Mesothelial cell of epicardium (in vitro differentiated cells): ENCODE measurements at regions not wholly inside any gene's neighbourhood (a gene's known extent, or its start where the extent isn't known, plus 50 kb on each side); places are given as distances from the start of the nearest gene placed in this dataset.
"Not testable (repeated sequence)": the region's sequence is repeated elsewhere in the genome, so short reads cannot be mapped to it uniquely, and the experiment has no call there.

Experiments used
- DNase-seq, 2 experiments: peaks; one replicate each; pipeline ENCODE4 v3.0.0; 2021; ENCODE audit warnings: low spot score in 2 of 2; ENCODE audit not compliant: unreplicated experiment in 2 of 2
- H3K27ac Mint-ChIP-seq: 2 replicates; pipeline ENCODE4 v1.8.0; 2021; ENCODE audit warnings: mixed read lengths
- H3K27me3 Mint-ChIP-seq: 2 replicates; pipeline ENCODE4 v1.8.0; 2021; ENCODE audit warnings: low read depth, mixed read lengths
- H3K36me3 Mint-ChIP-seq: 2 replicates; pipeline ENCODE4 v1.8.0; 2021; ENCODE audit warnings: mixed read lengths
- H3K4me1 Mint-ChIP-seq: 2 replicates; pipeline ENCODE4 v1.8.0; 2021; ENCODE audit warnings: mixed read lengths
- H3K4me3 Mint-ChIP-seq: 2 replicates; pipeline ENCODE4 v1.8.0; 2021; ENCODE audit warnings: mild to moderate bottlenecking, moderate library complexity, mixed read lengths
- H3K9me3 Mint-ChIP-seq: 2 replicates; pipeline ENCODE4 v1.8.0; 2021; ENCODE audit warnings: mixed read lengths
- TF ChIP-seq, protein P1 (sequence below): fragments of 200-600 bp; sonication (generic); IDR thresholded peaks from one replicate; pipeline ENCODE4 v1.5.0; 2021; ENCODE audit warnings: antibody characterized with exemption; ENCODE audit not compliant: unreplicated experiment

DNA sequence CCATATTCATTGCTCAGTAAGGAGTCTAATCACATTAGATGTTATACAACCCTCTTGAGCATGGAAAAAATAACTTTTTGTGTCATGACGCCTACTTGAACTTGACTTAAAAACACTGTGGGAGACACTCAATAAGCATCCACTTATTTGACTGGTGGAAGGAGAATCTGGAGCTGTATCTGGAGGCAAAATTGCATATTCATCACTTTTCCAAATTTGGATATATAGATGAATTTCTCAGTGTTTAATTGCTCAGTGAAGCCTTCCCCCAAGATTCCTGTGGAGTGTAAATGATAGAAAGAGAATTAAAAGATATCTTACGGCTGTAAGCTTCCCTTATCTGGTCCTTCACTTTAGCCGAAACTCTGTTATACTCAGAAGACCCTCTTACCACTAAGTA is 610.7 kb upstream of the ADGRL2 start:
- H3K9me3 Mint-ChIP-seq = peaks cover 7% of the 10 kb centered on the region
- no peaks in the 10 kb centered on the region for H3K27me3 Mint-ChIP-seq
- no peak for DNase-seq
- H3K36me3 Mint-ChIP-seq = peaks cover 3% of the 10 kb centered on the region
- TF ChIP-seq, protein P1, sequence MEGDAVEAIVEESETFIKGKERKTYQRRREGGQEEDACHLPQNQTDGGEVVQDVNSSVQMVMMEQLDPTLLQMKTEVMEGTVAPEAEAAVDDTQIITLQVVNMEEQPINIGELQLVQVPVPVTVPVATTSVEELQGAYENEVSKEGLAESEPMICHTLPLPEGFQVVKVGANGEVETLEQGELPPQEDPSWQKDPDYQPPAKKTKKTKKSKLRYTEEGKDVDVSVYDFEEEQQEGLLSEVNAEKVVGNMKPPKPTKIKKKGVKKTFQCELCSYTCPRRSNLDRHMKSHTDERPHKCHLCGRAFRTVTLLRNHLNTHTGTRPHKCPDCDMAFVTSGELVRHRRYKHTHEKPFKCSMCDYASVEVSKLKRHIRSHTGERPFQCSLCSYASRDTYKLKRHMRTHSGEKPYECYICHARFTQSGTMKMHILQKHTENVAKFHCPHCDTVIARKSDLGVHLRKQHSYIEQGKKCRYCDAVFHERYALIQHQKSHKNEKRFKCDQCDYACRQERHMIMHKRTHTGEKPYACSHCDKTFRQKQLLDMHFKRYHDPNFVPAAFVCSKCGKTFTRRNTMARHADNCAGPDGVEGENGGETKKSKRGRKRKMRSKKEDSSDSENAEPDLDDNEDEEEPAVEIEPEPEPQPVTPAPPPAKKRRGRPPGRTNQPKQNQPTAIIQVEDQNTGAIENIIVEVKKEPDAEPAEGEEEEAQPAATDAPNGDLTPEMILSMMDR = no peak
- H3K4me3 Mint-ChIP-seq = no peak overlapping the region
- H3K4me1 Mint-ChIP-seq = peaks cover 31% of the 10 kb centered on the region
- H3K27ac Mint-ChIP-seq = no peak overlapping the region

GRCh38 chr1:81187635-81188034 is 613.1 kb upstream of the ADGRL2 start:
- Mint-ChIP-seq H3K9me3 (peaks cover 18% of the 10 kb centered on the region), H3K27me3 (no peaks in the 10 kb centered on the region), H3K4me3 (no peak overlapping the region), H3K27ac (no peak overlapping the region), H3K4me1 (peaks cover 23% of the 10 kb centered on the region), H3K36me3 (peaks cover 3% of the 10 kb centered on the region)
- TF ChIP-seq, protein P1 = no peak
- DNase-seq = no peak

GRCh38 chr1:81186261-81186660 is 614.5 kb upstream of the ADGRL2 start:
- Mint-ChIP-seq H3K27ac (no peak overlapping the region), H3K36me3 (peaks cover 8% of the 10 kb centered on the region), H3K27me3 (no peaks in the 10 kb centered on the region), H3K4me3 (no peak overlapping the region), H3K9me3 (peaks cover 25% of the 10 kb centered on the region), H3K4me1 (peaks cover 20% of the 10 kb centered on the region)
- TF ChIP-seq, protein P1 = no peak
- no peak for DNase-seq

- H3K27me3 Mint-ChIP-seq = no peaks in the 10 kb centered on the region
- DNase-seq = no peak
- H3K4me1 Mint-ChIP-seq = peaks cover 18% of the 10 kb centered on the region
- H3K9me3 Mint-ChIP-seq = peaks cover 30% of the 10 kb centered on the region
- peaks cover 5% of the 10 kb centered on the region for H3K36me3 Mint-ChIP-seq
- no peak overlapping the region for H3K27ac Mint-ChIP-seq
- TF ChIP-seq, protein P1 = no peak
- no peak overlapping the region for H3K4me3 Mint-ChIP-seq
These were observed 617.2 kb upstream of the ADGRL2 start for GRCh38 chr1:81183553-81183952.

DNA sequence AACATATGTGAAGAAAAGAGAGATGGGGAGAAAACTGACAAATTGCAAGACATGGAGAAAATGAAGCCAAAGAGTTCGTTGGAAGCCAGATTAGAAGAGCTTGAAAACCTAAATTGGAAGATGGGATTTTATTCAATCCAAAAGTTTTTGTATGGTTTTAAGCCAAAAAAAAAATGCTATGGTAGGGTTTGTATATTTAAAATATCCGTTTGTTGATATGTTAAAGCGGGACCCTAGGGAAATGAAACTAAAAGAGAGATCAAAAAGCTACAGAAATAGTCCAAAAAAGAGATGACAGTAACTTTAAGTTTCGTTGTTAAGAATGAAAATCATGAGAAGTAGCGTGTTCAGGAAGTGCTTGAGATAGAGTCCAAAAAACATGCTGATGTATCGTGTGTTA is 617.7 kb upstream of the ADGRL2 start:
- Mint-ChIP-seq H3K27me3 (no peaks in the 10 kb centered on the region), H3K4me1 (peaks cover 15% of the 10 kb centered on the region), H3K4me3 (no peak overlapping the region), H3K27ac (no peak overlapping the region), H3K36me3 (peaks cover 5% of the 10 kb centered on the region), H3K9me3 (peaks cover 30% of the 10 kb centered on the region)
- TF ChIP-seq, protein P1 = no peak
- no peak for DNase-seq

DNA sequence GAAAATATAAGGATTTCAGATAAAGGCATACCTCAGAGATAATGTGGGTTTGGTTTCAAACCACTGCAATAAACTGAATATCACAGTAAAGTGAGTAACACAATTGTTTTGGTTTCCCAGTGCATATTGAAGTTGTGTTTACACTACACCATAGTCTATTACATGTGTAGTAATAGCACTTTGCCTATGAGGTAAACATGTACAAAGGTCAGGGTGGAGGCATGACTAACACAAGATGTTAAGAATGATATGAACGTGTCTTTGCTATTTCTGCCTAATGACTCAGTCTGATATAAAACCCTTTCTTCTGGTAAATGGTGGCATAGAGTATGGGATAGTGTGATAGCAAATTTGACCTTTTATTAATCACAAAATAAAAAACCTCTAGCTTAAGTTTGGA is 621.5 kb upstream of the ADGRL2 start:
- H3K9me3 Mint-ChIP-seq = peaks cover 41% of the 10 kb centered on the region
- peaks cover 6% of the 10 kb centered on the region for H3K36me3 Mint-ChIP-seq
- no peak for DNase-seq
- TF ChIP-seq, protein P1 = no peak
- H3K4me1 Mint-ChIP-seq = no peaks in the 10 kb centered on the region
- no peak overlapping the region for H3K4me3 Mint-ChIP-seq
- no peaks in the 10 kb centered on the region for H3K27me3 Mint-ChIP-seq
- H3K27ac Mint-ChIP-seq = no peak overlapping the region

DNA sequence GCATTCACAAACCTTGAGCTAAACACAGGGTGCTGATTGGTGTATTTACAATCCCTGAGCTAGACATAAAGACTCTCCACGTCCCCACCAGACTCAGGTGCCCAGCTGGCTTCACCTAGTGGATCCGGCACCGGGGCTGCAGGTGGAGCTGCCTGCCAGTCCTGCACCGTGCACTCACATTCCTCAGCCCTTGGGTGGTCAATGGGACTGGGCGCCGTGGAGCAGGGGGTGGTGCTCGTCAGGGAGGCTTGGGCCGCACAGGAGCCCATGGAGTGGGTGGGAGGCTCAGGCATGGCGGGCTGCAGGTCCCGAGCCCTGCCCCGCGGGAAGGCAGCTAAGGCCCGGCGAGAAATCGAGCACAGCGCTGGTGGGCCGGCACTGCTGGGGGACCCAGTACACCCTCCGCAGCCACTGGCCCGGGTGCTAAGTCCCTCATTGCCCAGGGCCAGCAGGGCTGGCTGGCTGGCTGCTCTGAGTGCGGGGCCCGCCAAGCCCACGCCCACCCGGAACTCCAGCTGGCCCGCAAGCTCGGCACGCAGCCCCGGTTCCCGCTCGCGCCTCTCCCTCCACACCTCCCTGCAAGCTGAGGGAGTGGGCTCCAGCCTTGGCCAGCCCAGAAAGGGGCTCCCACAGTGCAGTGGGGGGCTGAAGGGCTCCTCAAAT is 622.2 kb upstream of the ADGRL2 start:
- H3K36me3 Mint-ChIP-seq, H3K27ac Mint-ChIP-seq, H3K4me3 Mint-ChIP-seq, H3K27me3 Mint-ChIP-seq, H3K4me1 Mint-ChIP-seq, DNase-seq: not testable (repeated sequence)
- H3K9me3 Mint-ChIP-seq = peaks cover 40% of the 10 kb centered on the region
